Endodermal cell (in vitro differentiated cells): ENCODE measurements at regions not wholly inside any gene's neighbourhood (a gene's known extent, or its start where the extent isn't known, plus 50 kb on each side); places are given as distances from the start of the nearest gene placed in this dataset.
A peak's percentile ranks its signal among the peaks of the same experiment; 100 is the strongest.
"Not testable (repeated sequence)": the region's sequence is repeated elsewhere in the genome, so short reads cannot be mapped to it uniquely, and the experiment has no call there.

Experiments used
- DNase-seq: peaks from one replicate; pipeline ENCODE4 v3.0.0-alpha.2; 2017
- H3K27ac ChIP-seq: 2 replicates; pipeline ENCODE4 v1.5.1; 2013; ENCODE audit warnings: mild to moderate bottlenecking, low read depth, low read length, moderate library complexity
- H3K27me3 ChIP-seq: 2 replicates; pipeline ENCODE4 v1.6.1; 2013; ENCODE audit warnings: mild to moderate bottlenecking, low read length, moderate library complexity; ENCODE audit not compliant: insufficient read depth, control insufficient read depth, poor library complexity, severe bottlenecking
- H3K36me3 ChIP-seq: 2 replicates; pipeline ENCODE4 v1.7.0; 2013; ENCODE audit warnings: mild to moderate bottlenecking, low read length, moderate library complexity; ENCODE audit not compliant: control insufficient read depth, insufficient read depth
- H3K4me1 ChIP-seq: one replicate; pipeline ENCODE4 v1.7.0; 2013; ENCODE audit warnings: low read length; ENCODE audit not compliant: control insufficient read depth, insufficient read depth
- H3K4me3 ChIP-seq: 2 replicates; pipeline ENCODE4 v1.5.1; 2013; ENCODE audit warnings: mild to moderate bottlenecking, low read length, moderate library complexity
- H3K9ac ChIP-seq: 2 replicates; pipeline ENCODE4 v1.6.1; 2013; ENCODE audit warnings: mild to moderate bottlenecking, low read length, moderate library complexity; ENCODE audit not compliant: poor library complexity, severe bottlenecking; ENCODE audit errors: extremely low read depth
- H3K9me3 ChIP-seq: 2 replicates; pipeline ENCODE4 v1.6.1; 2013; ENCODE audit warnings: mild to moderate bottlenecking, low read length, moderate library complexity; ENCODE audit not compliant: control insufficient read depth
- H3K27ac Mint-ChIP-seq: 2 replicates; pipeline ENCODE4 v1.8.0; 2020; ENCODE audit warnings: mixed read lengths
- H3K27me3 Mint-ChIP-seq: 2 replicates; pipeline ENCODE4 v1.8.0; 2021; ENCODE audit warnings: mild to moderate bottlenecking, mixed read lengths; ENCODE audit not compliant: insufficient read depth
- H3K36me3 Mint-ChIP-seq: 2 replicates; pipeline ENCODE4 v1.8.0; 2020; ENCODE audit warnings: low read depth, mixed read lengths
- H3K4me1 Mint-ChIP-seq: 2 replicates; pipeline ENCODE4 v1.8.0; 2020; ENCODE audit warnings: mixed read lengths
- H3K4me3 Mint-ChIP-seq: 2 replicates; pipeline ENCODE4 v1.8.0; 2020; ENCODE audit warnings: mild to moderate bottlenecking, moderate library complexity, mixed read lengths
- H3K9me3 Mint-ChIP-seq: 2 replicates; pipeline ENCODE4 v1.8.0; 2020; ENCODE audit warnings: mild to moderate bottlenecking, mixed read lengths
- CTCF ChIP-seq: fragments of 200-600 bp; sonication (generic); conservative IDR thresholded peaks from 2 replicates; pipeline ENCODE4 v1.5.0; 2021; ENCODE audit warnings: antibody characterized with exemption, mild to moderate bottlenecking
- WGBS, 2 experiments: methylation state at CpG; one replicate each; pipeline versions ENCODE4 v1.1.5 to v1.1.7; 2013; ENCODE audit warnings: missing lambda C conversion rate in 2 of 2, mixed read lengths in 1 of 2; ENCODE audit not compliant: insufficient coverage in 1 of 2, insufficient read length in 1 of 2; 5-methylcytosine and 5-hydroxymethylcytosine counted together

GRCh38 chr7:47066976-47067614 is 514.8 kb downstream of the TNS3 start:
- Mint-ChIP-seq H3K27ac (no peak overlapping the region), H3K36me3 (no peaks in the 10 kb centered on the region), H3K9me3 (peaks cover 2% of the 10 kb centered on the region), H3K27me3 (peaks cover 11% of the 10 kb centered on the region), H3K4me3 (no peak overlapping the region), H3K4me1 (peaks cover 8% of the 10 kb centered on the region)
- Histone ChIP-seq H3K4me1 (peaks cover 7% of the 10 kb centered on the region), H3K4me3 (no peak overlapping the region), H3K36me3 (no peaks in the 10 kb centered on the region), H3K9ac (no peak overlapping the region), H3K9me3 (peaks cover 8% of the 10 kb centered on the region), H3K27ac (peak overlapping the region; percentile 18), H3K27me3 (no peaks in the 10 kb centered on the region)
- 94 to 96% methylated on average over 8 to 9 of the region's 9 CpGs for WGBS, 2 experiments
- no peak for TF ChIP-seq CTCF
- DNase-seq: no peak

- no peaks in the 10 kb centered on the region for H3K36me3 Mint-ChIP-seq
- no peak overlapping the region for H3K27ac Mint-ChIP-seq
- no peaks in the 10 kb centered on the region for H3K27me3 ChIP-seq
- H3K9me3 ChIP-seq: no peaks in the 10 kb centered on the region
- peaks cover 6% of the 10 kb centered on the region for H3K9me3 Mint-ChIP-seq
- no peaks in the 10 kb centered on the region for H3K27me3 Mint-ChIP-seq
- no peak for TF ChIP-seq CTCF
- H3K4me3 ChIP-seq: no peak overlapping the region
- DNase-seq: no peak
- H3K4me3 Mint-ChIP-seq: no peak overlapping the region
- peaks cover 7% of the 10 kb centered on the region for H3K4me1 Mint-ChIP-seq
- H3K36me3 ChIP-seq: no peaks in the 10 kb centered on the region
- no peak overlapping the region for H3K9ac ChIP-seq
- H3K27ac ChIP-seq: no peak overlapping the region
- no peaks in the 10 kb centered on the region for H3K4me1 ChIP-seq
- WGBS, 2 experiments: 57 to 83% methylated on average over 1 to 2 of the region's 2 CpGs
These were observed 525.2 kb downstream of the TNS3 start for GRCh38 chr7:47056731-47057130.

GRCh38 chr7:47052541-47053208 is 529.2 kb downstream of the TNS3 start:
- 95 to 99% methylated on average over 12 to 70 of the region's 70 CpGs for WGBS, 2 experiments
- H3K27me3 Mint-ChIP-seq, H3K9ac ChIP-seq: not testable (repeated sequence)

More at GRCh38 chr7:47052541-47053208, 529.2 kb downstream of the TNS3 start:
- not testable (repeated sequence) for H3K27ac ChIP-seq, H3K9me3 Mint-ChIP-seq, H3K4me1 ChIP-seq, H3K4me3 ChIP-seq, H3K27me3 ChIP-seq, H3K4me3 Mint-ChIP-seq, H3K36me3 ChIP-seq, H3K9me3 ChIP-seq, H3K27ac Mint-ChIP-seq, H3K36me3 Mint-ChIP-seq, H3K4me1 Mint-ChIP-seq, DNase-seq
